ENCODE measurements at regions not wholly inside any gene's neighbourhood (a gene's known extent, or its start where the extent isn't known, plus 50 kb on each side); places are given as distances from the start of the nearest gene placed in this dataset.
"Not testable (repeated sequence)": the region's sequence is repeated elsewhere in the genome, so short reads cannot be mapped to it uniquely, and the experiment has no call there.

- no peak for DNase-seq
These were observed 709.9 kb upstream of the ADGRL4 start for GRCh38 chr1:79716447-79716846.

DNA sequence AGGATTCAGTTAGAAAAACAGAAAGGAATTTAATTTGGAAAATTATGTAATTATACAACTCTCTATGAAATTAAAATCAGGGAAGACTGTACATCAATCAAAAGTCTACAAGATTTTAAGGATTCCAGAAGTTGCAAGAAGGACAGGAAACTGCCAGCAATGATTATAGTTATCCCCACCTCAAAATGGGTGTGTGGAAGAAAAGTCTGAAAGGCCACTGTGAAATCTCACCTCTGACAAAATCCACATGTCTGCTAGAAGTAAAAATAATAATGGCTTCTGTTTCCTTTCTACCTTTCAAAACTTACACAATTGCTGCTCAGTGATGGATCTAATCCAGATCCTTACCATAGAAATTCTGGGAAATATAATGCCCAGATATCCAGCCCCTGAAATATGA lies 708.1 kb upstream of the ADGRL4 start:
- DNase-seq: no peak

DNA sequence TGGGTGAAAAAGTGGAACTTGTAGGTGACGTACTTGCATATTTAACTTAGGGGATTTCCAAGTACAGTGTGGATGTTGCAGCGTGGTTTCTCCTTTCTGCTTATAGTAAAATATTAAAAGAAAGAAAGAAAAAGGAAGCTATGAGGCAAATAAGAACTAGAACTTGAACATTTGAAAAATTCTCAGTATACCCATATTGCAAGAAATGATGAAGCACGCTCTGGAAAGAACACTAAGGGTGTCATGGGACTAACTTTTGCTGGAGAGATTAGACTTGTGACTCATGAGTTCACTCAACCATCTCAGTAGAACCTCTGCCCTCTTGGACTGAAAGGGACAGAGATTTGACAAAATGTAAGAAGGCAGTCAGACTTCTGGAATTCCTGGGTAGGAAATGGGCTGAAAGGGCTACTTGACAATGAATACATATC lies 704.5 kb upstream of the ADGRL4 start:
- peak; percentile 22 for DNase-seq

DNA sequence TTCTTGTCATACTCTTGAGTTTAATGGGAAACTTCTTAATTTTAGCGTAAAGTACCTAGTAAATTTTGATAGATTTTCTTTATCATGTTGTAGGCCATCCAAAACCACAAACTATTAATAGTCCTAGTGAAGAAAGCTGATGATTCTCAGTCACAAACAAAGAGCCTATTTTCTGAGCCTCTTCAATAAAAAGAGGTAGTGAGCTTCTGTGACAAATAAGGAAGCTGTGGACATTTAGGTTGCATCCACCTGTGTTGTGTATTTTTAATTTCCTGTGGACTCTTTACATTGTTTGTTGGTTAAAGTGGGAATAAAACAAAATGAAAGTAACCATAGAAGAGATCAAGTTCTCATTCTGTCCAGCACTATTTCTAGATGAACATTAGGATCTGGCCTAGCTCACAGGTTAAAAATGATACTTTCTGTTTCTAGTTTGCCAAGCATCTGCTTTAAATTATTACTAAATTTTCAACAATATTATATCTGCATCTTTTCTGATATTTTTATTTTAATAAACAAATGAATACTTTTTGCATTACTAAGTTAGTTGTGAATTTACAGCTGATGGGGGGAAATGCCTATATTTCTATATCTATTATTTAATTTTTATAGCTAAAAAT lies 702.2 kb upstream of the ADGRL4 start:
- DNase-seq: no peak

GRCh38 chr1:79705218-79705617 lies 698.7 kb upstream of the ADGRL4 start:
- DNase-seq: no peak

DNA sequence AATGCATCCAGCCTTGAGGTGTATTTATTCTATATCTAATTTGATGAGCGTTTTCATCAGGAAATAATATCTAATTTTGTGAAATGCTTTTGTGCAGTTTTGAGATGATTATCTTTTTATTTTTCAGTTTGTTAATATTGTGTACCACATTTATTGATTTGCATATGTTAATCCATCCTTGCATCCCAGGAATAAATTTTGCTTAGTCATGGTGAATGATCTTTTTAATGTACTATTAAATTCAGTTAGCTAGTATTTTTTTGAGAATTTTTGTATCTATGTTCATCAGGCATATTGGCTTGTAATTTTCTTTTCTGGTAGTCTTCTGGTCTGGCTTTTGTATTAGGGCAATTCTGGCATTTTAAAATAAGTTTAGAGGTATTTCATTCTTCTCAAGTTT lies 697.5 kb upstream of the ADGRL4 start:
- DNase-seq: no peak

DNA sequence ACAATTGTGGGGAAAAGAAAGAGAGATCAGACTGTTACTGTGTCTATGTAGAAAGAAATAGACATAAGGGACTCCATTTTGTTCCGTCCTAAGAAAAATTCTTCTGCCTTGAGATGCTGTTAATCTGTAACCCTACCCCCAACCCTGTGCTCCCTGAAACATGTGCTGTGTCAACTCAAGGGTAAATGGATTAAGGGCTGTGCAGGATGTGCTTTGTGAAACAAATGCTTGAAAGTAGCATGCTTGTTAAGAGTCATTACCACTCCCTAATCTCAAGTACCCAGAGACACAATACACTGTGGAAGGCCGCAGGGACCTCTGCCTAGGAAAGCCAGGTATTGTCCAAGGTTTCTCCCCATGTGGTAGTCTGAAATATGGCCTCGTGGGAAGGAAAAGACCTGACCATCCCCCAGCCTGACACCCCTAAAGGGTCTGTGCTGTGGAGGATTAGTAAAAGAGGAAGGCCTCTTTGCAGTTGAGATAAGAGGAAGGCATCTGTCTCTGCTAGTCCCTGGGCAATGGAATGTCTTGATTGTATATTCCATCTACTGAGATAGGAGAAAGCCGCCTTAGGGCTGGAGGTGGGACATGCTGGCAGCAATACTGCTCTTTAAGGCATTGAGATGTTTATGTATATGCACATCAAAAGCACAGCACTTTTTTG lies 695.9 kb upstream of the ADGRL4 start:
- not testable (repeated sequence) for DNase-seq

DNA sequence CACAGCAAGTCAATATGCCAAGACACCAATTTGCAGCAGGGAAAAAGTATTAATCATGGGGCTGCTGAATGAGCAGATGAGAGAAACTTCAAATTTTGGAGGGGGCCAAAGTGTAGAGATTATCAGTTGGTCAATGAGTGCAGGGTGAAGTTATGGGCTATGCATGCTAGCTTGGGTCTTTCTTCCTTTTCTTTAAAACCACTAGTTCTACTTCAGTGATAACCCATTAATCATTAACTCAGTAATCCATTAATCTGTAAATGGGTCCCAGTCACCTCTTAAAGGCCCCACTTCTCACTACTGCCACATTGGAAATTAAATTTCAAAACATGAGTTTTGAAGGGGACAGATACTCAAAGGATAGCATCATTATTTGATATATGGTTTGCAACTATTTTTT lies 688.6 kb upstream of the ADGRL4 start:
- no peak for DNase-seq

DNA sequence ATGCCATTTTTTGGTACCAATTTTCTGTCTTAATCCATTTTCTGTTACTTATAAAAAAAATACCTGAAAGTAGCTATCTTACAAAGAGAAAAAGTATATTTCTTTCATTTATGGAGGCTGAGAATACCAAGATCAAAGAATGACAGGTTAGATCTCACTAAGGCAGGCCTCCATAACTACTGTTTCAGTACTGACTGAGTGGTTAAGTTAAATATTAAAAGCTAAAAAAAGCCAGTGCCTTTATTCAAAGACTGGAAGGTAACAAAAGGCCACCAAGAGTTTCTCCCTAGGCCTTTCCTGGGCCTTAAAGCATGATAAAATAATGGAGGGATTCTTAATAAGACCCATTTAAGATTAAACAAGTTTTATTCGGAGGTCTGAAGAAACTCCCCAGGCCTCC lies 687.7 kb upstream of the ADGRL4 start:
- no peak for DNase-seq

DNA sequence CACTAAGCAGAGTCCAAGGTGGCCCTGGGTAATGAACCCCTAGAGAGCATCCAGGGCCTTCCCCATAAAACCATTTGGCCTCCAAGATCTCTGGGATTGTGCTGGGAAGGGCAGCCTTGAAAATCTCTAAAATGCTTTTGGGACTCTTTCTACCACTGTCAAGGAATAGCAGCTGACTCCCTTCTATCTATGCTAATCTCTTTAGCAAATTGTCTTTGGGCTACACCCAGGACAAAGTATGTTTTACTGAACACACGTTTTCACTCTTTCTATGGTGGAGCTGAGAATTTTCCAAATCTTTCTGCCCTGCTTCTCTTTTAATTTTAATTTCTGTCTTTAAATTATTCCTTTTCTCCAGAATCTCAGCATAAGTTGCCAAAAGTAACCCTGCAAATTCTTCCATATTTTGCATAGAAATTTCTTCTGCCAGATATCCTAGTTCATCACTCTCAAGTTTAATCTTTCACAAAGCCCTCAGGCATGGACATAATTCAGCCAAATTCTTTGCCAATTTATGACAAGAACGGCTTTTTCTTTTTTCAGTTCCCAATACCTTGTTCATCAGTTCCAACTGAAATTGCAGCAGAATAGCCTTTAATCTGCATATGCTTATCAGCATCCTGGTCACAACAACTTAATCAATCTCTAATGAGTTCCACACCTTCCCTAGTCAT lies 687.0 kb upstream of the ADGRL4 start:
- DNase-seq: no peak

DNA sequence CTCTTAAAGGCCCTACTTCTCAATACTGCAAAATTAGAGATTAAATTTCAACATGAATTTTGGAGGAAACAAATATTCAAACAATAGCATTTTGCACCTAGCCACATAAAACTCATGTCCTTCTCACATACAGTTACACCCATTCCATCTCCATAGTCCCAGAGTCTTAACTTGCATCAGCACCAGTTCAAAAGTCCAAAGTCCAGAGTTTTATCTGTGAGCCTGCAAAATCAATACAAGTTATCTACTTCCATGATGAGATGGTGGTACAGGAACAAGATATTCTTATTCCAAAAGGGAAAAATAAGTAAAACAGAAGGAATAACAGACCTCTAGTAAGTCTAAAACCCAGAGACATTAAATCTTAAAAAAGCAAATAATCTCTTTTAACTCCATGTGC lies 686.0 kb upstream of the ADGRL4 start:
- DNase-seq: no peak

GRCh38 chr1:79688932-79689331 lies 682.4 kb upstream of the ADGRL4 start:
- no peak for DNase-seq

DNA sequence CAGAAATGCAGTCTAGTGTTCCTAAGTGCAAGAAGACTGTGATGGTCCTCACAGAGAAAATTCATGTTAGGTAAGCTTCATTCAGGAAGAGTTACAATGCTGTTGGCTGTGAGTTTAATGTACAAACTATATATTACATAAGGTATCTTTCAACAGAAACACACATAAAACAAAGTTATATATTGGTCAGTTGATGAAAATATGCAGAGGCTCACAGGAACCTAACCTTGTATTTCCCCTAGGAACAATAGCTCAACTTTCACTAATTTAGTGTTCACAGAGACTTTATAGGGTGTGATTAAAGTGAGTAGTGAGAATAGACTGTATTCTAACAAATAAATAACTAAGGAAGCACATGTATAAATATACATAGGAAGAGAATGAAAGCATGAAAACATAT lies 676.9 kb upstream of the ADGRL4 start:
- DNase-seq: no peak

- DNase-seq: no peak
These were observed 675.9 kb upstream of the ADGRL4 start for GRCh38 chr1:79682478-79682877.

GRCh38 chr1:79681382-79681781 lies 674.9 kb upstream of the ADGRL4 start:
- DNase-seq: no peak

- DNase-seq: no peak
These were observed 673.4 kb upstream of the ADGRL4 start for GRCh38 chr1:79679916-79680315.

DNA sequence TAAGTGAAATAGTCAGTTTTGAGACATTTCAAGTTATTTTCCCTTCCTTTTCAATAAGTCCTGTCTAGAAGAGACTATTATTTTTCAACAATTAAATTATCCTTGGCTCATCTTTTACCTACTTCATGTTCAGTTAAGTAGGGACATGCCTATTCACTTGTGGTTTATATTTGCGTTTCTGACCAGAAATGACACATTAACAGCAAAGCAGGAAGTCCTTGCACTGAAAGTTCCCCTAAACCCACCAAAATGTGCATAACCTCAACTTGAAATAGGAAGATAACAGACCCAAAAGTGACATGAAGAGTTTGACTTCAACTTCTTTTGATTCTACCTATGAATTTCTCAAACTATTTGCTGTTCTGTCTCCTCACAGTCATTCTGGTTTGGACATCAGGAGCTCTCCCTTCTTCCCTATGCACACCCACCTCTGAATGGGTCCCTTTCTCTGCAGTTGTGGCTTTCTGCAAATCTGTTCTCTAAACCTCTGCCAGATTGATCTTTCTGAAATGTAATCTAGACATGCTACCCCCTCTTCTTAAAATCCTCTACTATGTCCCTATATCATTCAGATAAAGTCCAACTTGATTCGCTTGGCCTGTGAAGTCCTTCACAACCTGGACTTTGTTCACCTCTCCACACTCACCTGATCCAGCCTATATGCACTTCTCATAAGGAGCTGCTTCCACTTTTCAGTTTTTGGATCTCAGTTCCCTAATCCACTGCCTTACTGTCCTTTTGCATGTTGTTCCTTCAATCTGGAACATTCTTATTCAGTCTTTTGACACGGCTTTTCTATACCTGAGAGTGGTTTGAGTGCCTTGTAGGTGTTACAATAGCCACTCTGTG lies 661.5 kb upstream of the ADGRL4 start:
- no peak for DNase-seq

DNA sequence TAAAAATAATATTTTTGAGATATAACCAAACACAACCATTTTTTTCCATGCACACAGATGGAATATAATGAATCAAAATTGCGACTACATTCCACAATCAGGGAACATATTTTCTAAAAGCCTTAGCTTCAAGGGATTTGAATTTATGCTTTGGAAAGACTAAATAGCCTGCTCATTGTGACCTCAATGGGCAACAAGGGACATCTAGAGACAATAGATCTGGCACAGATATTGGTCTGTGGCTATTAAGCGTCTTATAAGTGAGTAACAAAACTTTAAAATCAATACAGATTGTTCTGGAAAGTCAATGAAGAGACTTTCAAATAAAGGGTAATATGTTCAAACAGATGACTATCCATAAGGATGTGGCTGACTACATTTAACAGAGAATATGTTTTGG lies 660.6 kb upstream of the ADGRL4 start:
- DNase-seq: no peak

DNA sequence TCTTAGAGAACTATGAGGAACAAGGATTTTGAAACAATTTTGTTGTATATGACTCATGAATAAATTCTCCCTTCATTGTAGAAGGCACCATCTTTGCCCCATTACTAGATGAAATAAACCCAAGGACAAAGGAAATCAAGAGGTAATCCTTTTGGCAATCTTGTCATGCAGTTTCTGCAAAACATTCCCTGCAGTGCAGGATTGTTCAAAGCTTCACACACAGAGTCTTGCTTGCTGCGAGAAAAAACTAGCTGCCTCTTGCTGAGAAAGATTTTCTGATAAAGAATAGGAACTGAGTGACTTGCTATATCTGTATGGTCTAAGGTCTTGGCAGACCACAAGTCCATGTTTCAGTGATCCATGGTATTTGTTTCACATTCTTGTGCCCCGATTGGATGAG lies 657.4 kb upstream of the ADGRL4 start:
- DNase-seq: peak; percentile 41

DNA sequence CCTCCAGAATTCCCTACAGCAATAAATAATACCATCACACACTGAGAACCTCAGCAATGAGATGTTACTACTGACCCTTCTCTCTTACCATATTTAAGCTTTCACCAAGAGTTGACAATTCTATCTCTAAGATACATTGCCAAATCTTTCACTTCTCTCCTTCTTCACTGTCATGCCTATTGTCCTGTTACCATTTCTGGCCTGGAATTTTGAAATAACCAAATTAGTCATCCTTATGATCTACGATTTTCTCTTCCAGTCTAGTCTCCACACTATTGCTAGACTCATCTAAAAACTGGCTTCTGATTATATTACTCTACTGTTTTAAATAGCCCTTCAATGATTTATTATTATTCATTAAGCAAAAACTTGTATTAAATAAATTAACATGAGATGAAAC lies 656.1 kb upstream of the ADGRL4 start:
- no peak for DNase-seq

DNA sequence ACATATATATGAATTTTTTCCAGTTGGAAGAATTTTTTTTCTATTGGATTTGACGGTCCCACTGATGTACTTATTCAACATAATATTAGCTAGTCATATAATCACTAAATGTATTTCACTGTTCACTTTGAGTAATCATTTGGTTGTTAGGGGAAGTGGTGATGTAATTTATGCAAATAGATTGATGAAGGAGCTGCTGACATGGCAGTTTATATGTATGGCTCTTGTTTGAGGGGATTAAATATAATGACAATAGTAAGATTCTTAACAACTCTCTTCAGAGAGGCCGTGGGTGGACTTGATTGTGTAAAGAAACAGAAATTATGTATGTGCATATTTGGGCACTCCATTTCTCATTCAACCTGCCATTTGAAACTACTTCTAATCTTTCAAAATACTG lies 653.6 kb upstream of the ADGRL4 start:
- DNase-seq: no peak

DNA sequence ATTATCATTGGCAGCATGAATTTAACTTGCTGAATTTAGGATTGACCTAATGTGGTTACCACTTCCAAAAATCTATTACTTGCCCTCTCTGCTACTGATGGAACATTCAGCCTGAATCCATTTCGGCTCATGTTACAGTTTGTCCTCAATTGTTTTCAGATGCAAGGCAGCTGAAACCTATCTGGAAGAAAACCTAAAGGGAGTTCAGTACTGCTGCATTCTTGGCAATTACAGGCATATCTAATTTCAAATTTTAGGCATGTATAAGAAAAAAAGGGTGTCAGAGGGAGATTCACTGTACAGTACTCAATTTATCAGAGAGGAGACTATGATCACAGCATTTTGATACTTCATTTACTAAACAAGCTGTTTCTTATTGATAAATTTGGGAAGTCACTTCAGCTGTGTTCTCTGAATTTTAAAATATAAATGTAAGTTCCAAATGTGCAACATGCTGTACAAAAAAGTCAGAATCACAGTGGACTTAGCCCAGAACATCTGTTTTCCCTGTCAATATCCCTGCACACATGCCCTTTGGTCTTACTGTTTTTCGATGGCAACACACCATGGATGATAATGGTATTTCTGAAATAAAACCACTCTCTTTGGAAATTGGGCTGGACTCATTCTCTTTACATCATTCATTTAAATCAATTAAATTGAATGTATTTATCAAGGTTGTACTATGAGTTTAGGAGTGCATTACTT lies 651.6 kb upstream of the ADGRL4 start:
- DNase-seq: peak; percentile 27

GRCh38 chr1:79655876-79656275 lies 649.3 kb upstream of the ADGRL4 start:
- DNase-seq: no peak
